ENCODE measurements at regions not wholly inside any gene's neighbourhood (a gene's known extent, or its start where the extent isn't known, plus 50 kb on each side); places are given as distances from the start of the nearest gene placed in this dataset.
A peak's percentile ranks its signal among the peaks of the same experiment; 100 is the strongest.

GRCh38 chr17:77647531-77647930, 311.0 kb upstream of the TNRC6C start:
- DNase-seq (ENCODE audit: low spot score): no peak

- DNase-seq (ENCODE audit: low spot score): no peak
These were observed 308.7 kb upstream of the TNRC6C start for GRCh38 chr17:77649717-77650211.

- no peak for DNase-seq (ENCODE audit: low spot score)
These were observed 306.5 kb upstream of the TNRC6C start for GRCh38 chr17:77651988-77652387.

- DNase-seq (ENCODE audit: low spot score): no peak
These were observed 304.2 kb upstream of the TNRC6C start for GRCh38 chr17:77654296-77654695.

GRCh38 chr17:77654850-77655249, 303.7 kb upstream of the TNRC6C start:
- DNase-seq (ENCODE audit: low spot score): no peak

- no peak for DNase-seq (ENCODE audit: low spot score)
These were observed 302.4 kb upstream of the TNRC6C start for GRCh38 chr17:77656054-77656453.

- no peak for DNase-seq (ENCODE audit: low spot score)
These were observed 300.7 kb upstream of the TNRC6C start for GRCh38 chr17:77657839-77658238.

GRCh38 chr17:77660524-77660923, 298.0 kb upstream of the TNRC6C start:
- DNase-seq (ENCODE audit: low spot score): no peak

GRCh38 chr17:77662833-77663232, 295.7 kb upstream of the TNRC6C start:
- no peak for DNase-seq (ENCODE audit: low spot score)

GRCh38 chr17:77664097-77664729, 294.3 kb upstream of the TNRC6C start:
- no peak for DNase-seq (ENCODE audit: low spot score)

- DNase-seq (ENCODE audit: low spot score): no peak
These were observed 292.7 kb upstream of the TNRC6C start for GRCh38 chr17:77665833-77666232.

- no peak for DNase-seq (ENCODE audit: low spot score)
These were observed 292.0 kb upstream of the TNRC6C start for GRCh38 chr17:77666462-77666861.

- DNase-seq (ENCODE audit: low spot score): no peak
These were observed 291.6 kb upstream of the TNRC6C start for GRCh38 chr17:77666881-77667395.

- no peak for DNase-seq (ENCODE audit: low spot score)
These were observed 291.0 kb upstream of the TNRC6C start for GRCh38 chr17:77667478-77667877.

- DNase-seq (ENCODE audit: low spot score): no peak
These were observed 290.0 kb upstream of the TNRC6C start for GRCh38 chr17:77668518-77668917.

- no peak for DNase-seq (ENCODE audit: low spot score)
These were observed 288.3 kb upstream of the TNRC6C start for GRCh38 chr17:77670173-77670572.

- no peak for DNase-seq (ENCODE audit: low spot score)
These were observed 284.1 kb upstream of the TNRC6C start for GRCh38 chr17:77674358-77674757.

GRCh38 chr17:77675411-77675810, 283.1 kb upstream of the TNRC6C start:
- DNase-seq (ENCODE audit: low spot score): no peak

GRCh38 chr17:77675816-77676215, 282.7 kb upstream of the TNRC6C start:
- no peak for DNase-seq (ENCODE audit: low spot score)

- no peak for DNase-seq (ENCODE audit: low spot score)
These were observed 282.3 kb upstream of the TNRC6C start for GRCh38 chr17:77676237-77676661.

- no peak for DNase-seq (ENCODE audit: low spot score)
These were observed 281.3 kb upstream of the TNRC6C start for GRCh38 chr17:77677211-77677610.

- no peak for DNase-seq (ENCODE audit: low spot score)
These were observed 280.9 kb upstream of the TNRC6C start for GRCh38 chr17:77677630-77678029.

GRCh38 chr17:77679589-77679988, 278.9 kb upstream of the TNRC6C start:
- DNase-seq (ENCODE audit: low spot score): no peak

- peak; percentile 27 for DNase-seq (ENCODE audit: low spot score)
These were observed 276.6 kb upstream of the TNRC6C start for GRCh38 chr17:77681861-77682260.
